GM19452 (cell line): ENCODE measurements at regions not wholly inside any gene's neighbourhood (a gene's known extent, or its start where the extent isn't known, plus 50 kb on each side); places are given as distances from the start of the nearest gene placed in this dataset.
A peak's percentile ranks its signal among the peaks of the same experiment; 100 is the strongest.

Experiments used
- ATAC-seq: cut with Tn5 transposase; IDR thresholded peaks from one replicate; pipeline ENCODE4 v1.9.1; 2021; ENCODE audit not compliant: unreplicated experiment

- no peak for ATAC-seq
Measured at GRCh38 chr5:74240783-74241750, 399.5 kb downstream of the ENC1 start.

- ATAC-seq: no peak
Measured at GRCh38 chr5:74239261-74239660, 401.3 kb downstream of the ENC1 start.

GRCh38 chr5:74237571-74238145, 402.9 kb downstream of the ENC1 start:
- no peak for ATAC-seq

- no peak for ATAC-seq
Measured at GRCh38 chr5:74235552-74235951, 405.0 kb downstream of the ENC1 start.

GRCh38 chr5:74233571-74233970, 407.0 kb downstream of the ENC1 start:
- no peak for ATAC-seq

GRCh38 chr5:74233091-74233490, 407.4 kb downstream of the ENC1 start:
- no peak for ATAC-seq

- ATAC-seq: no peak
Measured at GRCh38 chr5:74232276-74232675, 408.3 kb downstream of the ENC1 start.

GRCh38 chr5:74231697-74232096, 408.8 kb downstream of the ENC1 start:
- ATAC-seq: no peak

GRCh38 chr5:74226716-74227485, 413.6 kb downstream of the ENC1 start:
- ATAC-seq: no peak

GRCh38 chr5:74225587-74225986, 414.9 kb downstream of the ENC1 start:
- ATAC-seq: no peak

- no peak for ATAC-seq
Measured at GRCh38 chr5:74224331-74224730, 416.2 kb downstream of the ENC1 start.

- ATAC-seq: no peak
Measured at GRCh38 chr5:74222806-74223205, 417.7 kb downstream of the ENC1 start.

GRCh38 chr5:74221413-74221812, 419.1 kb downstream of the ENC1 start:
- ATAC-seq: no peak

GRCh38 chr5:74216012-74216411, 424.5 kb downstream of the ENC1 start:
- ATAC-seq: no peak

- no peak for ATAC-seq
Measured at GRCh38 chr5:74212336-74212735, 428.2 kb downstream of the ENC1 start.

- ATAC-seq: no peak
Measured at GRCh38 chr5:74209571-74209970, 431.0 kb downstream of the ENC1 start.

GRCh38 chr5:74206579-74207550, 433.7 kb downstream of the ENC1 start:
- ATAC-seq: no peak

GRCh38 chr5:74205767-74206578, 434.6 kb downstream of the ENC1 start:
- no peak for ATAC-seq

- ATAC-seq: peak; percentile 66
Measured at GRCh38 chr5:74201334-74202081, 439.0 kb downstream of the ENC1 start.
